Fibroblast of lung (primary cell): ENCODE measurements at regions not wholly inside any gene's neighbourhood (a gene's known extent, or its start where the extent isn't known, plus 50 kb on each side); places are given as distances from the start of the nearest gene placed in this dataset.

Experiments used
- EZH2 ChIP-seq: IDR thresholded peaks from 2 replicates; pipeline ENCODE4 v1.5.1; 2012; ENCODE audit warnings: low read length, control low read depth, mild to moderate bottlenecking; ENCODE audit errors: missing control alignments
- TF ChIP-seq, protein P1 (sequence below), 2 donors: IDR thresholded peaks in 1 of 2; conservative IDR thresholded peaks in 1 of 2; 1 replicate in 1 of 2; 2 replicates in 1 of 2; pipeline ENCODE4 v1.5.1; 2011 to 2012; ENCODE audit warnings: low read length in 2 of 2, control low read depth in 1 of 2, inconsistent platforms in 1 of 2, low read depth in 1 of 2, mild to moderate bottlenecking in 1 of 2

GRCh38 chr2:6757215-6757614 lies 108.5 kb downstream of the CMPK2 start:
- no peak for TF ChIP-seq EZH2
- TF ChIP-seq, protein P1, sequence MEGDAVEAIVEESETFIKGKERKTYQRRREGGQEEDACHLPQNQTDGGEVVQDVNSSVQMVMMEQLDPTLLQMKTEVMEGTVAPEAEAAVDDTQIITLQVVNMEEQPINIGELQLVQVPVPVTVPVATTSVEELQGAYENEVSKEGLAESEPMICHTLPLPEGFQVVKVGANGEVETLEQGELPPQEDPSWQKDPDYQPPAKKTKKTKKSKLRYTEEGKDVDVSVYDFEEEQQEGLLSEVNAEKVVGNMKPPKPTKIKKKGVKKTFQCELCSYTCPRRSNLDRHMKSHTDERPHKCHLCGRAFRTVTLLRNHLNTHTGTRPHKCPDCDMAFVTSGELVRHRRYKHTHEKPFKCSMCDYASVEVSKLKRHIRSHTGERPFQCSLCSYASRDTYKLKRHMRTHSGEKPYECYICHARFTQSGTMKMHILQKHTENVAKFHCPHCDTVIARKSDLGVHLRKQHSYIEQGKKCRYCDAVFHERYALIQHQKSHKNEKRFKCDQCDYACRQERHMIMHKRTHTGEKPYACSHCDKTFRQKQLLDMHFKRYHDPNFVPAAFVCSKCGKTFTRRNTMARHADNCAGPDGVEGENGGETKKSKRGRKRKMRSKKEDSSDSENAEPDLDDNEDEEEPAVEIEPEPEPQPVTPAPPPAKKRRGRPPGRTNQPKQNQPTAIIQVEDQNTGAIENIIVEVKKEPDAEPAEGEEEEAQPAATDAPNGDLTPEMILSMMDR (conservative IDR thresholded peaks at IDR 0.05 in 1 of 2, IDR thresholded peaks at IDR 0.05 in 1 of 2; ENCODE audit: low read depth in 1 of 2, low read length in 2 of 2): no peak
